AG04450 (cell line): ENCODE measurements at regions not wholly inside any gene's neighbourhood (a gene's known extent, or its start where the extent isn't known, plus 50 kb on each side); places are given as distances from the start of the nearest gene placed in this dataset.

Experiments used
- CTCF ChIA-PET: fragments of 300-600, 350-600 bp; formaldehyde crosslinking; extraction: SDS; loops from one replicate; lab custom pipeline; 2022; ENCODE audit warnings: antibody characterized with exemption, inconsistent platforms; lab: Charles Lee
- POLR2A ChIA-PET: fragments of 350-600 bp; formaldehyde crosslinking; extraction: SDS; loops from one replicate; lab custom pipeline; 2021; ENCODE audit warnings: antibody characterized with exemption, inconsistent platforms; lab: Yijun Ruan, JAX
- DNase-seq: peaks from one replicate; pipeline ENCODE4 v3.0.0-alpha.2; 2011; ENCODE audit warnings: low read depth, low spot score
- H3K27ac ChIP-seq: one replicate; pipeline ENCODE4 v1.5.1; 2012; ENCODE audit warnings: low read depth, low read length, control low read depth
- H3K27me3 ChIP-seq: one replicate; pipeline ENCODE4 v1.6.0; 2012; ENCODE audit warnings: low read length; ENCODE audit not compliant: control insufficient read depth, insufficient read depth
- H3K4me3 ChIP-seq: 2 replicates; pipeline ENCODE4 v1.5.1; 2011; ENCODE audit warnings: mild to moderate bottlenecking, low read depth, low read length, control low read depth
- H3K9me3 ChIP-seq: 2 replicates; pipeline ENCODE4 v1.5.1; 2012; ENCODE audit warnings: low read length; ENCODE audit not compliant: control insufficient read depth, insufficient read depth
- TF ChIP-seq, protein P1 (sequence below): IDR thresholded peaks from 2 replicates; pipeline ENCODE4 v1.5.1; 2011; ENCODE audit warnings: low read depth, low read length, control low read depth, inconsistent platforms

DNA sequence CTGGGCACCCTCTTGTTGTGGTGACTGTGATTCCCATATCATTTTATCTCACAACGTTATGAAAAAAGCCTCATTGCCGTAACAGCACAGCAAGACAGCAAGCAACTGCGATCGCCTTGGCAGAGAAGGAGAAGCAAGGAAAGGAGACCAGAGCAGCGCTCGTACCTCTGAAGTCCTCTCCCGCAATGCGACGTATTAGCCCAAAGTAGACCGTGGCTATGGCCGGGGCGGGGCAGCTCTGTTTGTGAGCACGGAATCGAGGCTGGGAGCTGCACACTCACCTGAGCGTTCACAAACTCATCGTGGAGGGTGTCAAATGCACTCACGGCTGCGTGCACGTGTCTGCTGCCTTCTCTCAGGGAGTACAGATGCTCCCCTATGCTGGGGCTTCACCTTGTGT is 76.1 kb downstream of the YTHDF1 start:
- Histone ChIP-seq H3K9me3 (peaks cover 5% of the 10 kb centered on the region; the same call in 1 of the 2 replicates), H3K4me3 (no peak overlapping the region), H3K27me3 (peaks cover 7% of the 10 kb centered on the region), H3K27ac (no peak overlapping the region)
- TF ChIP-seq, protein P1, sequence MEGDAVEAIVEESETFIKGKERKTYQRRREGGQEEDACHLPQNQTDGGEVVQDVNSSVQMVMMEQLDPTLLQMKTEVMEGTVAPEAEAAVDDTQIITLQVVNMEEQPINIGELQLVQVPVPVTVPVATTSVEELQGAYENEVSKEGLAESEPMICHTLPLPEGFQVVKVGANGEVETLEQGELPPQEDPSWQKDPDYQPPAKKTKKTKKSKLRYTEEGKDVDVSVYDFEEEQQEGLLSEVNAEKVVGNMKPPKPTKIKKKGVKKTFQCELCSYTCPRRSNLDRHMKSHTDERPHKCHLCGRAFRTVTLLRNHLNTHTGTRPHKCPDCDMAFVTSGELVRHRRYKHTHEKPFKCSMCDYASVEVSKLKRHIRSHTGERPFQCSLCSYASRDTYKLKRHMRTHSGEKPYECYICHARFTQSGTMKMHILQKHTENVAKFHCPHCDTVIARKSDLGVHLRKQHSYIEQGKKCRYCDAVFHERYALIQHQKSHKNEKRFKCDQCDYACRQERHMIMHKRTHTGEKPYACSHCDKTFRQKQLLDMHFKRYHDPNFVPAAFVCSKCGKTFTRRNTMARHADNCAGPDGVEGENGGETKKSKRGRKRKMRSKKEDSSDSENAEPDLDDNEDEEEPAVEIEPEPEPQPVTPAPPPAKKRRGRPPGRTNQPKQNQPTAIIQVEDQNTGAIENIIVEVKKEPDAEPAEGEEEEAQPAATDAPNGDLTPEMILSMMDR = no peak
- CTCF ChIA-PET = no interaction called here
- DNase-seq = no peak
- POLR2A ChIA-PET = no interaction called here

DNA sequence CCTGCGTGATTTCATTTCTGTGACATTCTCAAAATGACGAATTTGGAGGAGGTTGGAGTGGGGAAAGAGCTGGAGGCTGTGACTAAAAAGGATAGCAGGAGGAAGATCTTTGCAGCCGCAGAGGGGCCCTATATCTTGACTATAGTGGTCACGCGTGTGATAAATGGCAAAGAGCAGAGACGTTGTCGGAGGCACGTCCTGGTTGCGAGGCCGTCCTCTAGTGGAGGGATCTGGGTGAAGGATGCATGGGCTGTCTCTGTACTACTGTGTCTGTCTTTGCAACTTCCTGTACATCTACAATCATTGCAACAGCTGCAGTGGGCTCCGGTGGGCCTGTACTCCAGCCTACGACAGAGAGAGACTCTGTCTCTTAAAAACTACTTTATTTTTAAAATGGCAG is 76.6 kb downstream of the YTHDF1 start:
- TF ChIP-seq, protein P1 = no peak
- H3K4me3 ChIP-seq = no peak overlapping the region
- POLR2A ChIA-PET = no interaction called here
- no peak overlapping the region for H3K27ac ChIP-seq
- peaks cover 5% of the 10 kb centered on the region; the same call in 1 of the 2 replicates for H3K9me3 ChIP-seq
- CTCF ChIA-PET = no interaction called here
- peaks cover 7% of the 10 kb centered on the region for H3K27me3 ChIP-seq
- DNase-seq = no peak

DNA sequence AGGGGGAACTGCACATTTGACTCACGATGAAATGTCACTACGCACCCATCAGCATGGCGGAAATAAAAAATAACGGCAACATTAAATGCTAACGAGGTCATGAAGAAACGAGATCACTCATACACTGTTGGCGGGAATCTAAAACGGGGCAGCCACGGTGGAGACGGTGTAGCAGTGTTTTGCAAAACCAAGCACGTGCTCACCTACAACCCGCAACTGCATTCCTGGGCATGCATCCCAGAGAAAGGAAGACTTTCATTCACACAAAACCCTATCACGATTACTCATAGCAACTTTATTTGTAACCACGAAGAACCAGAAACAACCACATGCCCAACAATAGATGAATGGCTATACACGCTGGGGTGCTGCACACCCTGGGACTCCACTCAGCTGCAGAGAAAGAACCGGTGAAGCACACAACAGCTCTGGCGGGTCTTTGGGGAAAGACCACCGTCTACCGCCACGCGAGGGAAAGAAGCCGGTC is 77.0 kb downstream of the YTHDF1 start:
- DNase-seq = no peak
- Histone ChIP-seq H3K4me3 (no peak overlapping the region), H3K9me3 (peaks cover 9% of the 10 kb centered on the region; the same call in 1 of the 2 replicates), H3K27ac (no peak overlapping the region), H3K27me3 (peaks cover 7% of the 10 kb centered on the region)
- POLR2A ChIA-PET = no interaction called here
- TF ChIP-seq, protein P1 = no peak
- CTCF ChIA-PET = no interaction called here

GRCh38 chr20:63137851-63138415 is 78.0 kb downstream of the YTHDF1 start:
- TF ChIP-seq, protein P1 = no peak
- Histone ChIP-seq H3K27ac (no peak overlapping the region), H3K9me3 (peaks cover 11% of the 10 kb centered on the region; the same call in 1 of the 2 replicates), H3K4me3 (no peak overlapping the region), H3K27me3 (peaks cover 7% of the 10 kb centered on the region)
- ChIA-PET POLR2A (no interaction called here), CTCF (no interaction called here)
- no peak for DNase-seq

DNA sequence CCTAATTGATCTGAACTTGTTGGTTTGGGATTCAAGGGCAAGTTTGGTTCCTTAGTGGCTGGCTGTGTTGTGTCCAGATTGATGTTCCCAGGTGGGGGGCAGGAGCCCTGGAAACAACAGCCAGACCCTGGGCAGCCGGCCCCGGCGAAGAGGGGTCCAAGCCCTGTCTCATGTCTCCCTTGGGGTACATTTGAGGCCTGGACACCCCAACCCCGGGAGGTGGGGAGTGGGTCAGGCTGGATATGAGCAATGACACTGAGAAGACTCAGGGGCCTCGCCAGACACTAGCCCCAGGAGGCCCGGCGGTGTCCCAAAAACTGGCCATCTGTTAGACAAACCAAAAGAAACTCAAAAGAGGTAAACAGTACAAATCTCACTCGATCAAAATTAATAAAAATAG is 79.6 kb downstream of the YTHDF1 start:
- Histone ChIP-seq H3K9me3 (peaks cover 11% of the 10 kb centered on the region; the same call in 1 of the 2 replicates), H3K27ac (no peak overlapping the region), H3K27me3 (peaks cover 2% of the 10 kb centered on the region), H3K4me3 (no peak overlapping the region)
- DNase-seq = no peak
- POLR2A ChIA-PET = no interaction called here
- TF ChIP-seq, protein P1 = no peak
- CTCF ChIA-PET = no interaction called here
